HG03460 (cell line): ENCODE measurements at regions not wholly inside any gene's neighbourhood (a gene's known extent, or its start where the extent isn't known, plus 50 kb on each side); places are given as distances from the start of the nearest gene placed in this dataset.

Experiments used
- ATAC-seq: cut with Tn5 transposase; IDR thresholded peaks from one replicate; pipeline ENCODE4 v1.9.1; 2021; ENCODE audit not compliant: unreplicated experiment

DNA sequence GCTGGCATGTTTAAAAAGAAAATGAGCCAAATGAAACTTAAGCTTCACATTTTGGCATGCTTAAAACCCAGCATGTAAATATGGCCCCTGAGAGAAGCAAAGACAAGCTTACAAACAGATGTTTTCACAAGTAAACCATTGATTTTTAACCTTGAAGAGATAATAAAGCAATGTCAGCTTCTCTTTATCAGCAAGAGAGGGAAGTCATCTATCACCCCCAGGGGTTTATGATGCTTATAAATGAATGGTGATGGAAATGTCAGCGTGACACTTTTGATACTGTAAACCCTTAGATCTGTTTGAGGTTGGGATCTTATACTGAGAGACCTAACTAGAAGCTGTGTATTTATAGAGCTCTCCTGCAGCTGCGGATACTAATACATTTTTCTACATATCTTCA, 471.3 kb downstream of the PLA2G4A start:
- no peak for ATAC-seq

DNA sequence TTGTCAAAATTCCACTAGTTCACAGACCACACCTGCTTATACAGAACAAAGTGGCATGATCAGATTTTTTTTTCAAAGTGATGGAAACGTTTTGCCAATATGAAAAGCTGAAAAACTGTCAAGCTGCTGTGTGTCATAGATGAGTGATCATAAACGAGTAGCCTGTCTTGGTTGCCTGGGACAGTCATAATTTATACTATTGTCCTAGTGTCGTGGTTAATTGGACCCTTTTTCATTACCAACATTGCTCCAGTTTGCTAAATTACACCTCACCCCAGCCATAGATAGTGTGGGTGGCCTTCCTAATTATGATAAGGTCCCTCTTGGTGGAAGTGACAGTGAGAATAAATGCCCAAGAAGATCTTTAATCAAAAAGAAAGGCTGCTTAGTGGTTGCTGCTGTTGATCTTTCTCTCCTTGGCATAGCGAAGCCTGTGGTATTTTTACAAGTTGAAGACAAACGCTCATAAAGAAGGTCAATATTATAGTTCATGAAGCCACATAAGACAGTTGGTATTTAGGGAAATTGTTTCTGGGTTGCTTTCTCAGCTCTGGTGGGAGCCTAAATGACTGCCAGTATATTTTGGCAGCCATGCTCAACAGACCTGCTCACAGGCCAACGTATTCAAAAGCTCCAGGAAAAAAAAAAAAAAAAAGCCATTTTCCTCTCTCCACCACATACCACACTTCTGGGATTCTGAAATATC, 478.1 kb downstream of the PLA2G4A start:
- ATAC-seq: no peak

DNA sequence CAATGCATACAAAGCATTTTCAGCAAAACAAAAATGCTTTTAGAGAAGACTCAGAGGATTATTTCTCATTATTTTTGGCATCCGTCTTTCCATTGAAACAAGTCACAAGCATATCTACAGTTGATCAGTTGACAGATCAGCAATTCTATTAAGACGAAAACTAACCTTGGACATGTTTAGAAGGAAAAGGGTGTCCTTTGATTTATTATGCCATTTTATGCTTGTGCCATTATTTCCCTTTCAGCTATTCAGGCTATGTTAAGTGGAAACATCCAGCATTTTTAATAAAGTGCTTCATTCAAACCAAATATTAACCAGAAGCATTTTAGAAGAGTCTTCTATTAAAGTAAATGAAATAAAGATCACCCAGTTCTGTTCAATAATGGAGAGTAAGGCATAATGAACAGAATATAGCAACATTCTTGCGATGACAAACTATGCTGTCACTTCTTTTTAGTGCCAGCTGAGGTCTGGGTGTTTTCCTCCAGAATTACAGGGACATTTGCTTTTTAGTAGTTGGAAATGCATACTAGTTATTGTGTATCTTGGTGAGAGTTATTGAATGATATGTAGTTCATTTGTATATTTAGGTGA, 481.4 kb downstream of the PLA2G4A start:
- no peak for ATAC-seq

DNA sequence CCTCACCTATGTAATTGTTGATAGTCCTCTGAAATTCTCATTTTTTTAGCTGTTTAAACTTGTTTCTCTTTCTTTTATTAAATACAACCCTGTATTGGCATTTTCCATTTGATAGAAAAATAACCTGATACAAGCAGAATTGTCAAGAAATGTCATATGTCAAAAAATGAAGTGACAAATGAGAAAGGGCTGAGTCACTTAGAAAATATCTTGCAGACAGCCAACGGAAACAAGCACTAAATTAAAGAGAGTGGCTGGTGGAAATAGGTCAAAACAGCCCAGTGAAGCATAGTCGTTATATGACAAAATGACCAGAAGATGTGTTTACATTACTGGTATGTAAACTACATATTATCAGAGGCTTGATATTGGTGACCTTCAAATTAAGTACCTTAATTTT, 484.4 kb downstream of the PLA2G4A start:
- ATAC-seq: no peak

- no peak for ATAC-seq
Measured at GRCh38 chr1:187326557-187326956, 497.8 kb downstream of the PLA2G4A start.

DNA sequence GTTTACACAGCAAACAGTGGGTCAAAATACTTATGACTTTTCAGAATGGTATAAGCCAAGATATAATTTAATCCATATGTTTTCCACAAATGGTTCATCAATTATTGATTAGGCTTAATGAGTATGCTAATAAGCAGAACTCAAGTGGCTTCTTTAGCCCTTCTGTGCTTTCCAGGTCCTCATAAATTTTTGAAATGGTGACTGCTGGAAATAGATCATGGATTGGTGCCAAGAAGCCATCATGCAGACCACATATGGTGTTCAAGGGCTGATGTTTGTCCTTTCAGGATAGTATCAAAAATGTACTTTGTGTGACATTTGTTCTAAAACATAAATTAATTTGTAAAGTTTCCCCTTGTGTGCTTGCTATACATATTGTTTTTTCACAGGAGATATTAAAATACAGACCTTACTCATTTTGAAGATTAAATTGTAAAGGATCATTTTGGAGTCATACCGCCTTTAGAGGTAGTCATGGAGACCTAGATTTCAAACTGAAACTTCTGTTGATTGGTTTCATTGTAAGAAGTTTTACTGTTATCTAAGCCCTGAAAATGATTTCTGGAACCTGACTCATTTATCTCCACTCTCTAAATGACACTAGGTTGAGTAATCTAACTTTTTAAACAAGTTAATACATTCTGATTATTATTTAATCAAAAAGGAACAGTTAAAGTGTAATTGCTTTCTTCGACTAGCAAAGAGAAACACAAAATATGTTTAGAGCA, 507.9 kb downstream of the PLA2G4A start:
- ATAC-seq: no peak

GRCh38 chr1:187338762-187339412, 510.1 kb downstream of the PLA2G4A start:
- no peak for ATAC-seq

- ATAC-seq: no peak
Measured at GRCh38 chr1:187342495-187342894, 513.7 kb downstream of the PLA2G4A start.

- ATAC-seq: no peak
Measured at GRCh38 chr1:187374082-187374481, 545.3 kb downstream of the PLA2G4A start.

GRCh38 chr1:187374742-187375141, 546.0 kb downstream of the PLA2G4A start:
- ATAC-seq: no peak

DNA sequence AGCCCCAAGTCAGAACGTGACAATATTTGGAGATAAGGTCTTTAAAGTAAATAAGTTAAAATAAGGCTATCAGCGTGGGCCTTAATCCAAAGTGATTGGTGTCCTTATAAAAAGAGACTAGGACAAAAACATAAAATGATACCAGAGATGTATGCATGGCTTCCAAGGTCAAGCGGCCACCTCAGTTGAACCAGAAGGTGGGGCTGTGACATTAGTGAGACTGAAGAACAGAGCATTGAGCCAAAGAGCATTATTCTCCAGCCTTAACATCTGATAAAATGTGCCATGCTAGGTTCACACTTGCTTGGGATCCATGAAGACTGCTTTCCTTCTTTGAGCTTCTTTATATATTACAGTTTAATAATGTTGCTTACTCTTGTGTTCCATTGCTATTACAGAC, 554.6 kb downstream of the PLA2G4A start:
- no peak for ATAC-seq

DNA sequence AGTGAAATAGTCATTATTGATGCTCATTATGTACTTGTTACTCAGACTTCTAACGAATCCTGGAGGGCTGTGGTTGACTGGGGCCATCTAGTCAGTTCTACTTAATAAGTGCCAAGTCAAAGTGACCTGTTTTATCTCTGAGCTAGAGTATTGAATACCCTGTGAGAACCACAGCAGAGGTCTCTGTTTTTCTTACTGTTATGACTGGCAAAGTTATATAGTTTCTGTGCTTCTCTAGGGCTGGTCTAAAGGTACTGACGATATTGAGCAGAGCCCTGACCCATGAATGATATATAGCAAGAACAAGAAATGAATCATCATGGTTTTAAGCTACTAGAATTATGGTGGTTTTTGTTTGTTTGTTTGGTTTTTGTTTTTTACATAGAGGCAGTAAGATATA, 555.8 kb downstream of the PLA2G4A start:
- peak; percentile 69 for ATAC-seq

- no peak for ATAC-seq
Measured at GRCh38 chr1:187390215-187390818, 561.6 kb downstream of the PLA2G4A start.

GRCh38 chr1:187396226-187396625, 567.5 kb downstream of the PLA2G4A start:
- no peak for ATAC-seq

DNA sequence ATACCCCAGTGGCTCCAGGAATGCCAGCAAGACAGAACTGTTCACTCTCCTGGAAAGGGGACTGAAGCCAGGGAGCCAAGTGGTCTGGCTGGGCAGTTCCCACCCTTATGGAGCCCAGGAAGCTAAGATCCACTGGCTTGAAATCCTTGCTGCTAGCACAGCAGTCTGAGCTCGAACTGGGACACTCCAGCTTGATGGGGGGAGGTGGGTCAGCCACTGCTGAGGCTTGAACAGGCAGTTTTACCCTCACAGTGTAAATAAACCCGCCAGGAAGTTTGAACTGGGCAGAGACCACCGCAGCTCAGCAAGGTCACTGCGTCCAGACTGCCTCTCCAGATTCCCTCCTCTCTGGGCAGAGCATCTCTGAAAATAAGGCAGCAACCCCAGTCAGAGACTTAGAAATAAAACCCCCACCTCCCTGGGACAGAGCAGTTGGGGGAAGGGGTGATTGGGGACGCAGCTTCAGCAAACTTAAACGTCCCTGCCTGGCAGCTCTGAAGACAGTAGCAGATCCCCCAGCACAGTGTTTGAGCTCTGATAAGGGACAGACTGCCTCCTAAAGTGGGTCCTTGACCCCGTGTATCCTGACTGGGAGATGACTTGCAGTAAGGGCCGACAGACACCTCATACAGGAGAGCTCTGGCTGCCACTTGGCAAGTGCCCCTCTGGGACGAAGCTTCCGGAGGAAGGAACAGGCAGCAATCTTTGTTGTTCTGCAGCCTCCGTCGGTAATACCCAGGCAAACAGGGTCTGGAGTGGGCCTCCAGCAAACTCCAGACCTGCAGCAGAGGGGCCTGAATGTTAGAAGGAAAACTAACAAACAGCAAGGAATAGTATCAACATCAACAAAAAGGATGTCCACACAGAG, 568.4 kb downstream of the PLA2G4A start:
- ATAC-seq: no peak

DNA sequence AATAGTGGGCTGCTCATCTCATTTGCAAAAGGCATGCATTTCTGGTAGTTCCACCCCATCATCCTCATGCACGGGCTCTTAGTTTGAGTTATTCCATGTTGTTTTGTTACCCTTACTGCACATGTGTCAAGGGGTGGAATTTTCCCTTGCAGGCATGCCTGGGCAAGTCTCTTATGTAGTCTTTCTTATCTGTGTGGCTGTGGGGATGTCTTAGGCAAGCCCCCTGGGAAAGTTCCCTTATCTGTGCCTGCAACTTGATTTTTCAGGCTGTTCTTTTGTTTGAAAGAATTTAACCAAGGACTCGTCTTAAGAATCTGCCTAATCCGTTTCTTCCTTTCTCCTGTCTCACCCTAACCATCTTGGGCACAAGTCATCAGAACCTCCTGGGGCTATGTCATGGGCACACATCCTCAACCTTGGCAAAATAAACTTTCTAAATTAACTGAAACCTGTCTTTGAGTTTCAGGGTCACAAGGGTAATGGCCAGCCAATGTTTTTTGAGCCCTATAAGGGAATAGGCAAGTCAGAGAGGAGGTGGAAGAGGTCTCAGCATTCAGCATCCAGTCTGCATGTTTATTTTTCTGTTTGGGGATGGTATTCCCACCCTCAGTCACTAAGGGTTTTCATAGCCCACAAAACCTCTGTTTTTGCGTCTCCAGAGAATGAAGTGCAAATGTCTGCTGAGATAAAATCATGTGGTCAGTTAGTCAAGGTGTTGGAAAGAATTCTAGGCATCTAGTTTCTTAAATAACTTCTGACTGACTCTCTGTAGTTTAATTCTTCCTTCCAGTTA, 579.7 kb downstream of the PLA2G4A start:
- no peak for ATAC-seq

DNA sequence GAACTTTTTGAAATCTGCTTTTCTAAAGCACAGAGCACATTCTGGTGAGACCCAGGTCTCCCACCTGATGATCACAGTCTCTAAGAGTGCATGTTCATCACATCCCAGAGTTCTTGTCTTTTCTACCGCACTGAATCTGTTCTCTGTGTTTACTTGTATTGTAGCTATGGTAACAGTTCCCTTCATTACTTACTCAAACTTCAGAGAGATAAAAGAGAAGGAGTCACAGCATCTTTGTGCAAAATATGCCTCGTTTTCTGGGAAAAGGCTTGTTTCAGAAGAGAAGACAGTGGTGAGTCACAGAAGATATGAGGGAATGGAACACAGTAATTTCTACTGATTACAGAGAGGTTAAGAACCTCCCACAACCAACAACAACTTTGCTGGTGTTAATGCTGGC, 580.6 kb downstream of the PLA2G4A start:
- ATAC-seq: no peak

GRCh38 chr1:187411118-187411517, 582.4 kb downstream of the PLA2G4A start:
- no peak for ATAC-seq

- no peak for ATAC-seq
Measured at GRCh38 chr1:187413405-187414169, 584.8 kb downstream of the PLA2G4A start.
